LoVo (cell line): ENCODE measurements at regions not wholly inside any gene's neighbourhood (a gene's known extent, or its start where the extent isn't known, plus 50 kb on each side); places are given as distances from the start of the nearest gene placed in this dataset.
"Not testable (repeated sequence)": the region's sequence is repeated elsewhere in the genome, so short reads cannot be mapped to it uniquely, and the experiment has no call there.

Experiments
- DNase-seq: peaks from one replicate; pipeline ENCODE4 v3.0.0-alpha.2; 2016; ENCODE audit warnings: low spot score

DNA sequence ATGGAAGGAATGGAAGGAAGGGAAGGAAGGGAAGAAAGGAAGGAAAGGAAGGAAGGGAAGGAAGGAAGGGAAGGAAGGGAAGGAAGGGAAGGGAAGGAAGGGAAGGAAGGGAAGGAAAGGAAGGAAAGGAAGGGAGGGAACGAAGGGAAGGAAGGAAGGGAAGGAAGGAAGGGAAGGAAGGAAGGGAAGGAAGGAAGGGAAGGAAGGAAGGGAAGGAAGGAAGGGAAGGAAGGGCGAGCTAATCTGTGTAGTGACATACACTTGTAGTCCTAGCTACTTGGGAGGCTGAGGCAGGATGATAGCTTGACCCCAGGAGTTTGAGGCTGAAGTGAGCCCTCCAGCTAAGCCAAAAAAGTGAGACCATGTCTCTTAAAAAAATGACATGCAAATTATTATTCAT, 311.3 kb upstream of the LUZP2 start:
- not testable (repeated sequence) for DNase-seq

DNA sequence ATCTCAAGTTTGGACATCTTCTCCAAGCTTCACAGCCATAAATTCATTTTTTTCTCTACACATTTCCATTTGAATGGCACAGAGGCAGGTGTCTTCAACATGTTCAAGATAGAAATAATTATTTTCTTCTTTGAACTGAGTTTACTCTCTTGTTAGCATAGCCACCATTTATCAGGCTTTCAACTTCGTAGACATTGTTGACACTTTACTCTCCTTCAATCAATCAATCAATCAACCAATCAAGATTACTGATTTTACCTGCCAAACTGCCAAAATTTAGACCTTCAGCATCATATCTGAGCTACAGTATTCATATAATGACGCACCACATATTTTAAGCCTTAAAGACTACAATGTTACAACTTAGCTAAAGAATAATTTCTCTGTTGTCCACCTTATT, 300.1 kb upstream of the LUZP2 start:
- no peak for DNase-seq

DNA sequence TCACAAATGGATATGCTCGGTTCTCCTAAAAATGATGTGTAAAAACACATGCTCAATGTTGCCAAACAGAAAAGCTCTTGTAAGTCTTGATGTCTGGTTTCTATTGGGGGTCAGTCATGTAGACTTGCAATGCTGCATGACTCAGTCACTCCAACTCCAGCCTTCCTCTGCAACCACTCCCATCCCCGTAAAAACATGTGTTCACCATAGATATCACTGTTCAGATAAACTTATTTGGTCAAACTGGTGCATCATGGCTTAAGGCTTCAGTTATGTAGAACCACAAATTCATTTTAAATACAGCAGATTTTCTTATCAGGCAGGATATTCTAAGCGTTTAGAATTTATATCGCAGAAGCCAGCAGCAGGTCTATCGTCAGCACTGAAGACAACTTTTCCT, 298.4 kb upstream of the LUZP2 start:
- DNase-seq = no peak

DNA sequence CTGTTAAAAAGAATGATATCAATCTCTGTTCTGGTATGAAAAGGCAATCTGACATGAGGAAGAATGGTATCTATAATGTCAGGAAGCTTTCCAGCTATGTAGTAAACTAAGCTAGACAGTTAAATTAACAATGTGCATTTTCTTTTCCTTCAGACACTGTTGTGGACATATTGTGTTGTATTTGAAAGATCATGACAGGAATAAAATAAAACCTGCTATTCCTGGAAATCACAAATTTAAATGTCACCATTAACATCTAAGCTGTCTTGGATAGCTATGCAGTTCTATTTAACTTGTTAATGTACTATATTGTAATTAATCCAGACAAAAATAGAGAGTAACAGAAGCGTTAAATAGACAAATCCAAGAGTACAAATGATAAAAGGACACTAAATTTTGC, 297.4 kb upstream of the LUZP2 start:
- DNase-seq = no peak

DNA sequence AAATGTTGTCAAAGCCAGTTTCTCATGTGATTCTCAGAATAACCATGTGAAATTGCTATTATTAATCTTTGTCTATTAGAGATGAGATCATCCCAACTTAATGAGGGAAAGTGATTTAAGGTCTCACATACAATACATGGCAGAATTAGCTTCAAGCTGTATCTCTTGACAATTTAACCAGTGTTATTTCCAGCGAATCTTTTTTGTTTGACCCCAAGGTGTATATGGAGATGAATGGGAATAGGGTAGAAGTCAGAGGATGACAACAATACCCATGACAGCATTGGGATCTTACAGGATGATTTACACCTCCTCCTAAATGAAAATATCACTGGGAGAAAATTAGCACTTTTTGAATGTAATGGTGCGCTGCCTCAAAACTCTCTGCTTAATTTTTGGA, 290.8 kb upstream of the LUZP2 start:
- no peak for DNase-seq

DNA sequence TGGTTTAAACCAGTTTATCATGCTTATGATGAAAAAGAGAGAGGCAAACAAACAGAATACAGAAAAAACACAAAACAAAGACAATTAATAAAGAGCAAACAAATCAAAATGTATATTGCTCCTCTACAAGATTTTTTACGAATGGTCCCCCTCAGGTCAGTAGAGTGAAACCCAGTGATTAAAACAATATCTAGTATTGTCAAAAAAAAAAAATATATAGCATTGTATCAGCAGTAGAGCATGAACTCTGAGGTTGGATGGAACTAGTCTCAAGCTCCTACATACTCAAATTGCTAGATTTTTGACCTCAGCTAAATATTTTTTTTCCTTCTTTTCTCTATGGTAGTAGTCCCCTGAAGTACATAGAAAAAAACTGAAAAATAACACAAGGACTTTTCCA, 290.3 kb upstream of the LUZP2 start:
- no peak for DNase-seq

DNA sequence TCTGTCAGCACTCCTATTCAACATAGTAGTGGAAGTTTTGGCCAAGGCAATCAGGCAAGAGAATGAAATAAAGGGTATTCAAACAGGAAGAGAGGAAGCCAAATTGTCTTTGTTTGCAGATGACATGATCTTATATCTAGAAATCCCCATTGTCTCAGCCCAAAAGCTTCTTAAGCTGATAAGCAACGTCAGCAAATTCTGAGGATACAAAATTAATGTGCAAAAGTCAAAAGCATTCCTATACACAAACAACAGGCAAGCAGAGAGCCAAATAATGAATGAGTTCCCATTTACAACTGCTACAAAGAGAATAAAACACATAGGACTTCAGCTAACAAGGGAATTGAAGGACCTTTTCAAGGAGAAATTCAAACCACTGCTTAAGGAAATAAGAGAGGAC, 280.4 kb upstream of the LUZP2 start:
- no peak for DNase-seq

DNA sequence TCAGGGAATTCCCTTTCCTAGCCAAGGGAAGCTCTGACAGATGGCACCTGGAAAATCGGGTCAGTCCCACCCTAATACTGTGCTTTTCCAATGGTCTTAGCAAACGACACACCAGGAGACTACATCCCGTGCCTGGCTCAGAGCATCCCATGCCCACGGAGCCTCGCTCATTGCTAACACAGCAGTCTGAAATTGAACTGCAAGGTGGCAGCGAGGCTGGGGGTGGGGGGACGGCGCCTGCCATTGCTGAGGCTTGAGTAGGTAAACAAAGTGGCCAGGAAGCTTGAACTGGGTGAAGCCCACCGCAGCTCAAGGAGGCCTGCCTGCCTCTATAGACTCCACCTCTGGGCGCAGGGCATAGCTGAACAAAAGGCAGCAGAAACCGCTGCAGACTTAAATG, 279.5 kb upstream of the LUZP2 start:
- DNase-seq = not testable (repeated sequence)

DNA sequence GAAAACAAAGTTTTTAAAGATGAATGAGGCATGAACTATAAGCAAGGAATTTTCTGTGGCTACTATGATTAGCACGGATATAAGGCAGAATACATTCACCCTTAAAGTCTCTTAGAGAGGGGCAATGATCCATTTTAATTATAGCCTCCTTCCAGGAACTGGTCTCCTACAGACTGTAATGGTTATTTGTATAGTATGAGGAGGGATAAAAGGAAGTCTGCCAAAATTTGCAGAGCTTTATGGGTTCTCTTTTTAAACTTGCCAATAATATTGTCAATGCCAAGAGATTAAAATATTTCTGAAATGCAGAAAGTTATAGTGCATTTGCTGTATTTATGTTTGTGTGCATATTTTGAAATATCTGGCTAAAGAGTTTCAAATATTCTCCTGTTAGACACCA, 271.4 kb upstream of the LUZP2 start:
- DNase-seq = no peak

DNA sequence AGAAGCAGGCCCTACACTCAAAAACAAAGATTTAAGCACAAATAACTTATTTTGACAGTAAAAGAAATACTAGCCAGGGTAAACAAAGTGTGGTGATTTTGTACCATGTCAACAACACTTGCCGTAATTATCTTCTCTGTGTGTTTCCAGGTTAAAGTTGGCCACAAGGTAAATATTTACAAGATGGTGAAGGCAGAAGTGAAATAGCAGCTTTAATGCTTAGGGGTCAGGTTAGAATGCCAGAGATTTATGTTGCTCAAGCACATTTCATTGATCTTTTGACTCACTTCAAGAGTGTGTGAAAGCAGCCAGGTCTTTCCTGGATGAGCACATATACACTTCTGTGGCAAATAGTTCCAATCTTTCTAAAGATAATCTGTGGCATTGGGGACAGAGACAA, 270.2 kb upstream of the LUZP2 start:
- DNase-seq = no peak

DNA sequence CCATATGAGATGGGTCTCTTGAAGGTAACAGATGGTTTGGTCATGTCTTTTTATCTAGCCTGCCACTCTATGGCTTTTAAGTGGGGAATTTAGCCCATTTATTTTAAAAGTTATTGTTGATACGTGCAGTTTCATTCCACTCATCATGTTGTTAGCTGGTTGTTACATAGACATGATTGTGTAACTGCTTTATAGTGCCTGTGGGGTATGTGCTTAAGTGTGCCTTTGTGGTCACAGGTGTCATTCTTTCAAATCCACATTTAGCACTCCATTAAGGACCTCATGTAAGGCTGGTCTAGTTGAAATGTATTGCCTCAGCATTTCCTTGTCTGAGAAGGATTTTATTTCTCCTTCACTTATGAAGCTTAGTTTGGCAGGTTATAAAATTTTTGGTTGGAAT, 263.8 kb upstream of the LUZP2 start:
- no peak for DNase-seq

DNA sequence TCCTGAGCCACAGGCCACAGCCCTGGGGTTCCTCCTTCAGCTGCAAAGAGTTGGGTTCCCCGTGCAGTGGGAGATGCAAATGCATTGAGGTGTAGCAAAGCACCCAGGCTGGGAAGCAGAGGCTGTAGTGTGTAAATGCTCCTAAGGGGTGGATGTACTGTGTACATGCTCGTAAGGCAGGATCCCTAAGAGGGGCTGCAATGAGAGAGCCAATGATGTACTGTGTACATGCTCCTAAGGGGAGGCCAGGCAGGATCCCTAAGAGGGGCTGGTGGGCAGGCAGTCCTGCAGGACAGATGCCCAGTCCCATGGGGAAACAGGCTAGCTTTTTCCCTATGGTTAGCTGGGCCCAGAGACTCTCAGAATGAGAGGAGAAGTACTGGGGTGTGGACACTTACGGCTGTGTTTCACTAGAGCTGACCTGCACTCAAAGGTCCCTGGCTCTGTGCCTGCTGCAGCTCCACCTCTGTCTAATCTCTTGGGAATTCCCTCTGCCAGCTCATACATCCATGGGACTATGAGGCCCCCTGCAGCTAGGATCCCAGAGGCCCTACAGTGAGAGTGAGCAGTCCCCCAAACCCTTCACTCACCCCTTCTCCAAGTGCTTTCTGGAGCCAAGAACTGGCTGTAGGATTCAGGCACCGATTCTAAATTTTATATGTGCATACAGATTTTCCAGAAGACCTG, 261.9 kb upstream of the LUZP2 start:
- DNase-seq = peak; percentile 11

DNA sequence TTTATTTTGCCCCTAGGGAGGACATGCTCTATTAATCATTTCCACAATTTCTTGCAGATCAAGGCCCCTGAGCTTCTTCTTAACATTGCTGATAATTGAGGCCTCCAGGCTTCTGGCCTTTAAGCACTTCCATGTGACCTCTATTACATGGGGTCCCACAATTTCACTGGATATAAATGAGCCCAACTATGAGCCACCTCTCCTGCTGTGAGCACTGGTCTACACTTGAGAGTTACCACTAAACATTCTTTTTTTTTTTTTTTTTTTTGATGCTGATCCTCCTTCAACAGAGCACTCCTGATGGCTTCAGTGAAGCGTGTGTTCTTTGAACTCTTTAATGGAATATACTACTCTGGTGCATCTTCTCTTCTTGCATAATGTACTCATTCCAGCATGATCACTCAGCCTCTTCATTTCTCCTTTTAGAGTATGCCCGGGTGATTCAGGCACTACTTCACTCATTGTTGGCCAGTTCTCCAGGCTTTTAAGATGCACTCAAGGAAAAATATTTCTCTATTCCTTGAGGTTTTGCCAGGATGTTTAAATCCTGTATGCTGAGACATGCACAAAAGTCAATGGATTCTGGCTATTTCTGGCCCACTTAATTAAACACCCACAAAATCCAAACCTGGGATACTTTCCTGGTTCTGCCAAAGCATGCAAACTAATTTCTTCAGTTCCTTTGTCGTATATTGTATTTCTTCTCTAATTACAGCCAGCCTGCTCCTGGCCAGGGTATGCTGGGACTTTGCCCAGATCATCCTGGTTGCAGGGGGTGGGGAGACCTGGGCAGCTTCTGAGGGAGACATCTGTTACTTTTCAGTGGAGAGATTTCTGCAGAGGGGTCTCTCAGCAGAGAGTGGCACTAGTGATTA, 257.8 kb upstream of the LUZP2 start:
- no peak for DNase-seq

DNA sequence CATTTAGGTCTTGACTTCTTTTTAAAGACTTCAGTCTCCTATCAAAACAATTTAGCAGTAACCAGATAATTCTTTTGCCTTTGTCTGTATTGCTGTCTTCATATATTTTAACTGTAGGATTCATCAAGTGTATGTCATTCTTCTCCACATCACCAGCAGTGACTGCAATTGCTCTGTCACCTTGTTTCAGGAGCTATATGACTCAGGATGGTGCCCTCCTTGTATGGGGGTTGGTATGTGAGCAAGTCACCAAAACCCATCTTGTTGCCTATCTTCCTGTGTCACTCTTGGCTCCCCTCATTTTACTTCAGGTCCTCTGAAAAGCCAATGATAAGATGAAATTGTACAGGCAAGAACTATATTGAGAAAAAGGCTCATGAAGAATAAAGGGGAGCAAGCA, 256.9 kb upstream of the LUZP2 start:
- no peak for DNase-seq

DNA sequence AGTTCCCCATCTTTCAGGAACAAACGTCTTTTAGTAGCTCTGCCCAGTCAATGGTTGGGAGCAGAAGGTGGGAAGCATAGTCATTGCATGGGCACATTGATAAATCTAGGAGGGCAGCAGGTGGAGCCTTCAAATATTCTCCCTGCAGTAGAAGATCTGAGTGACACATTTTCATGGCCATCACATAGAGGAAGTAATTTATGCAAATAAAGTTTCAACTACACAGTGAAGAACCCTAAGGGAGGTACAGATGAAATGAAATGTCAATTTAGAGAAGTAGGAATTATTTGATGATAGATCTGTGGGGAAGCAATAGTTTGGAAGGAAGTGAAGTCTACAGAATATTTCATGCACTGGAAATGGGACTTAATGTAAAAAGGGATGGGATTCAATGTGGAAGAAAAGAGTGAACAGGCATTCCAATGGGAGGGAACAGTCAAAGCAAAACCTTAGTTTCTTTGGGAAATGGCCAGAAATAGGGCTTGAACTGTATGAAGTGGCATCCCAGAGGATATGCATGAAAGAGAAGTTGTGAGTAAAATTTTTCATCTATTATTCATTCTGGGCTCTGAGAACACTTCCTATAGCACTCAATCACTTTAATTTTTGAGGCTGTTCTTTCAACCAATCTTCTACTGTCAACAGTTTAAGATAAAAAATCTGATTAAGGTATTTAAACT, 256.2 kb upstream of the LUZP2 start:
- no peak for DNase-seq

DNA sequence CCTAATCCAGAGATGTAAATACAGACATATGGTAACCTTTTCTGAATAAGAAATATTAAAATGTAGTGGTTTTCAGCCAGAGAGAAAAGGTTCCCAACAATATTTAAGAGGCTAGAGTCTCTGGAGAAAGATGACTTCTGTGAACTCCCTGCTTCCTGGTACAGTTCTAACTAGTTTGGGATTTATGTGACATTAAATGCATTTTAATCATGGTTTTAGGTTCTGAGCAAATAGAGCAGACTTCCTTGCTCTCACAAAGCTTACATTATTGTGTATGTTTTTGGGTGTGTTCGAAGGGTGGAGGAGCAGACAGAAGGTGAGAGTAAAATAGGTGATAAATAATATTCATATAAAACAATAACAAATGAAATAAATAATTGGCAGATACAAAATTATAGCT, 250.1 kb upstream of the LUZP2 start:
- DNase-seq = no peak

DNA sequence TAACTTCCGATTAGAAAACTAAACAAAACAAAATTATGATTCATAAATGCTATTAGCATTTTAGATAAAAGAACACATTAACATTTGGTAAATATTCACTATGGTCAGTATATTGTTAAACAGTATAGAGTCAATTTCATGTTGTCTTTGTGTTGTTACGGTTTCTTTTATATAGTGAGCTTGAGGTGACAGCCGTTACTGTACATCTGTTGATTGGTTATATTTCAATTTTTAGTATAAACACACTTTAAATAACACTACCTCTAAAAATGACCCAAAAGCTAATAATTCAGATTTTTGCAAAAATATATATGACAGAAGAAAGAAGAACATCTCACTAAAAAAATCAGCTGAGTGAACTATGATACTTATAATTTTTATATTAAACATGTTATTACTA, 249.0 kb upstream of the LUZP2 start:
- no peak for DNase-seq

DNA sequence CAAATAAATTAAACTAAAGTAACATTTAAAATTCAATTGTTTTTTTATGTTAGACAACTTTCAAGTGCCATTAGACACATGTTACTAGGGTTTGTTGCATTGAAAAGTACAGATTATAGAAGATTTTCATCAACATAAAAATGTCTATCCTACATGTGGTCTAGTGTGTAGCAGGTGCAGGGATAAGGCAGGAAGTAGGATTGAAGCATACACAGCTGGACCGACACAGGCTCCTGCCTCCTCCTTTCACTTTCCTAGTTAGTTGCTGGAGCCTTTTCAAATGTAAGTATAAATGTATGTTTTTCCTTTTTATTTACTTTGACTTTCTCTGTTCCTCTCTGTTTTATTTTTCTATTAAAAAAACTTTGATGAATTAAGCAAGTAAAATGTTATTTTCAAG, 246.9 kb upstream of the LUZP2 start:
- no peak for DNase-seq

DNA sequence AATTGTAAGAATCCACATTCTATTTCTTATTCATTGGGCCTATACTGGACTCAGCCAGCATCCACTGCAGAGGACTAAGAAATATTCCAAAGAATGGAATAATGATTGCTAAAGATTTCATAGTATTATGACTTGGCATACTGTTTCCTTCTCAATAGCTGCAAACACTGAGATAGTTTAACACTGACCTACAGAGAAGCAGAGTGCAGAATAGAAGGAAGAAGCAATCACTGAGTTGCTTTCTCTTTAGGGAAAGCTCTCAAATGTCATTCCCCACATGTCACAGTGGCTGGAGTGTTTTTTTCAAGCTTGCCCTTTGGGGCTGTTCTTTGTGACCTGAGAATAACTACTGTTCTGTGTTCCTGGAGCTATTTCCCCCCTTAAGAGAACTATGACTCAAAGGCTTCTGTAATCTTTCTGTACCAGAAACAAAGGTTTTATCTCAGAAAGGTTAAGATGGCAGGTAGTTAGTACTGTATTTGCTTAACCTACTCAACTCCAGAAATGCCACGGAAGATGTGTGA, 243.6 kb upstream of the LUZP2 start:
- no peak for DNase-seq

DNA sequence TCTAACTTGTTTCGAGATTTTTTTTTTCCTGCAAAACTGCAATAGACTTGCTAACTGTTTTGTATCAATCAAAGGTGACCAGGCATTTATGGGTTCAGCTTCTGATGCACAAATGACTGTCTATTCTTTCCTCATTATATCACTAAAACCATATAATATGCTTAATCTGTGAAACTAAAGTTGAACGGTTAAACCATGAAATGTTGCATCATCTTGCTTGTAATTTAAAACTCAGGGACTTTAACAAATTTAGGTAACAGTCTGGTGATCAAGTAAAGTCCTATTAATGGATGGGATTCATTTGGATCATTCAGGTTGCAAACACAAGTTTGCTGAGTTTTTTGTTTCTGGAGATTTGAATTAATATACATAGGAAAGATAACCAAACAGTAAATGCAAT, 232.0 kb upstream of the LUZP2 start:
- DNase-seq = no peak

DNA sequence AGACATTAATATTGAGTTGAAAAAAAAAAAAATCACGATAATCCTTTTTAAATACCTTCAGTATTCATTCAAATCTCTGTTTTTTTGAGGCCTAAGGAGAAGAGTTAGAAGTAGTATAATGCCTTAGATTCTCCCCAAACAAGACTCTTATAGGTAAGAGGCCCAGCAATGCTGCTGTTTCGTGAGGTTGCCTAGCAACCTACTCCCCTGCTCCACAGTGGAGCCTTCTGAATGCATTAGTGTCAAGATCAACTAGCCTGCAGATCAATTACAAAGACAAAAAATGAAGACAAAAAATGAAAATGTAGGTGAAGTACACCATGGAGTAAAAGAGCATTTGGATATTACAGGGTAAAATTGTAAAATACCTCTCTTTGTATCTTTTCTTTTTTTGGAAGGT, 229.8 kb upstream of the LUZP2 start:
- DNase-seq = no peak

DNA sequence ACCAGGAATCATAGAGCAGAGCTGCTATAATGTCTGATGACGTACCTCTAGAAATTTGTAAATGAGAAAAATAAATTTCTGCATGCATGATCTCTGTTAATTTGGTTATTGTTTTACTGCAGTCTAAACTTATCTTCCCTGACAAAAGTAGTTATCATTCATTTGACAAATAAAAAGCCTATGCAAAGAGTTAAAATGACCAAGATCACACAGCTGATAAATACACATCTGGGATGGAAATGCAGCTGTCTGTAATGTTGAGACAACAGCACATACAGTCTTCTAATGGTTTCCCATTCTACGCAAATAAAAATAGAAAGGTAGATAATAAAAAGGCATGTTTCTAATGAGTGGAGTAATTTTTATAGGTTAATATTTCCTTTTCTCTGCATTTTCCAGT, 225.1 kb upstream of the LUZP2 start:
- DNase-seq = no peak

DNA sequence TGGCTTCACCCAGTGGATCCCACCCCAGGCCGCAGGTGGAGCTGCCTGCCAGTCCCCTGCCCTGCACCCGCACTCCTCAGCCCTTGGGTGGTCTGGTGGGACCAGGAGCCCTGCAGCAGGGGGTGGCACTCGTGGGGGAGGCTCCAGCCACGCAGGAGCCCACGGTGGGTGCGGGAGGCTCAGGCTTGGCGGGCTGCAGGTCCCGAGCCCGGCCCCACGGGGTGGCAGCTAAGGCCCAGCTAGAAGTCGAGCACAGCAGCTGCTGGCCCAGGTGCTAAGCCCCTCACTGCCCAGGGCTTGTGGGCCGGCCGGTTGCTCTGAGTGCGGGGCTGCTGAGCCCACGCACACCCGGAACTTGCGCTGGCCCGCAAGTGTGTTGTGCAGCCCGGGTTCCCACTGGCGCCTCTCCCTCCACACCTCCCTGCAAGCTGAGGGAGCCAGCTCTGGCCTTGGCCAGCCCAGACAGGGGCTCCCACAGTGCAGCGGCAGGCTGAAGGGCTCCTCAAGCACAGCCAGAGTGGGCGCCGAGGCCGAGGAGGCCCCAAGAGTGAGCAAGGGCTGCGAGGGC, 222.6 kb upstream of the LUZP2 start:
- not testable (repeated sequence) for DNase-seq
